ENCODE measurements at regions not wholly inside any gene's neighbourhood (a gene's known extent, or its start where the extent isn't known, plus 50 kb on each side); places are given as distances from the start of the nearest gene placed in this dataset.

GRCh38 chr2:9082158-9082557, 78.7 kb upstream of the MBOAT2 start:
- TF ChIP-seq POLR2A (IDR thresholded peaks at IDR 0.05) (no peak), CTCF (IDR thresholded peaks at IDR 0.05) (no peak)
